GM19025 (cell line): ENCODE measurements at regions not wholly inside any gene's neighbourhood (a gene's known extent, or its start where the extent isn't known, plus 50 kb on each side); places are given as distances from the start of the nearest gene placed in this dataset.
"Not testable (repeated sequence)": the region's sequence is repeated elsewhere in the genome, so short reads cannot be mapped to it uniquely, and the experiment has no call there.

ENCODE experiments used
- ATAC-seq: cut with Tn5 transposase; IDR thresholded peaks from one replicate; pipeline ENCODE4 v1.9.1; 2021; ENCODE audit warnings: mild to moderate bottlenecking, low read depth, moderate library complexity; ENCODE audit not compliant: unreplicated experiment

DNA sequence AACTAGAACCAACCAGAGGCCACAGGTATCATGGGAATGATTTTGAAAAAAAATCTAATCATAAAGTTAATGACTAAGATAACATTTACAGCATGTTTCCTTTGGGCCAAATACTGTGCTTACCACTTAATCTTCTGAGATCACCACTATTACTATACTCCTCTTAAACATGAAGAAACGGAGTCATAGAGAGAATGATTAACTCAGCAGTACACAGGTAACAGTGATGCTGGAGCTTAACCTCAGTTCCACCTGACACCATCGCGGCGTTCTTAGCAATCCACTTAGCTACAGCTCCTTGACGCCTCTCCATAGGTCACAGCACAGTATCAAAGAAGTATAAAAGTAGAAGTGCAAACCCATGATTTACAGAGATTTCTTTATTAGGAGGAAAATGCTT, 592.6 kb upstream of the SLIT2 start:
- ATAC-seq, result no peak

- ATAC-seq, result no peak
These were observed 593.8 kb upstream of the SLIT2 start for GRCh38 chr4:19657856-19658255.

DNA sequence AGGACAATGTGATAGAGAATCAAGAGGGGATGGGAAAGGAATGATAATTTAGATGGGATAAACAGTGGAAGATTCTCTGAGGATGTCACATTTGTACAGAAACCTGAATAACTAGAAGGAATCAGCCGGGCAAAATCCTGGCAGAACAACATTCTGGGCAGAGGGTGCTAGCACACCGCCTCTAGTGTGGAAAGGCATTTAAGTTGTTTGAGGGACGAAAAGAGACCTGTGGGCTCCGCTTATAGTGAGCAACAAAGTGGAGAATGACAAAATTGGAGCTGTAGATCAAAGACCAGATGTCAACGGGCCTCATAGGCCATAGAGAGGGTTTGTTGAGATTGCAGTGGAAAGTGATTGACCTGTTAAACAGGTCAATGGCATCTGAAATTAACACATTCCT, 596.0 kb upstream of the SLIT2 start:
- ATAC-seq, result no peak

- ATAC-seq, result no peak
These were observed 600.5 kb upstream of the SLIT2 start for GRCh38 chr4:19650903-19651864.

- no peak for ATAC-seq
These were observed 606.1 kb upstream of the SLIT2 start for GRCh38 chr4:19645589-19645988.

GRCh38 chr4:19636451-19636850, 615.3 kb upstream of the SLIT2 start:
- no peak for ATAC-seq

DNA sequence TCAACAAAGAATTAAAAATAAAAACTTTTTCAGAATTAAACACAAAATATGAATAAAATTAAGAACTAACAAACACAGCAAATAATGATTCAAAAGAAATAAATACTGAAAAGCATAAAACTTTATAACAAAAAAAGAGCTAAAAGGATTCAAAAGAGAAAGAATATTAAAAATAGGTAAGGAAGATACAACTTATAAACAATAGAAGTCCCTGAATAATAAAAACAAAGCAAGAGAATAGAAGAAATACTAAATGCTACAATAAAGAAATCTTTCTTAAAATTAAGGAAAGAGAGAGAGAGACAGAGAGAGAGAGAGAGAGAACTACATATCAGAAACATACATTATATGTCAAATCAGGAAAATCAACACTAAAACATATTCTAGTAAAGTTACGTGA, 619.9 kb upstream of the SLIT2 start:
- ATAC-seq, result no peak

- ATAC-seq, result no peak
These were observed 627.8 kb upstream of the SLIT2 start for GRCh38 chr4:19623866-19624265.

DNA sequence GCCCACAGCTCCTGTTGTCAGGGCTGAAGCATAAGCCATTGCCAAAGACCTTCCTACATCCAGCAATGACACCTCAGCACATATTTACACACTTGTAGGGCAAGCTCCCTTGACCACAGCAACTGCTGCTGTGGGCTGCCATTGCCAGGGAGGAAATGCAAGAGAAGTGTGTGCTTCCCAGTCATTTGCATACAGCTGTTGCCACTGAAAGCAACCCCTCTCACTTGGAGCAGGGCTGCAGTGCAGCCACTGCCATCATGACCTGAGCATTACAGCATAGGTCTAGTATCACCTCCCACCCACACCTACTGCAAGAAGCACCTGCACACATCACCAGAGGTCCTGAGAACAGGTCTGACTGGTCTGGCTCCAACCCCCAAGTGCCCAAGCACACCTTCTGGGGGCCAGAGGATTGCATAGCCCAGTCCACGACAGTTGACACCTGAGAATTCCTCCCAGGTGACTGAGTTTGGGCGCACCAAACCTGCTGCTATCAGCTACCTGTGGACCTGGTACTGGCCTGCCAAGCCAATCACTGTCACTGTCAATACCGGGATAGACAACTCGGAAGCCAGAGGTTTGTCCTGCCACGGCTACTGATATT, 636.5 kb upstream of the SLIT2 start:
- ATAC-seq, result no peak

DNA sequence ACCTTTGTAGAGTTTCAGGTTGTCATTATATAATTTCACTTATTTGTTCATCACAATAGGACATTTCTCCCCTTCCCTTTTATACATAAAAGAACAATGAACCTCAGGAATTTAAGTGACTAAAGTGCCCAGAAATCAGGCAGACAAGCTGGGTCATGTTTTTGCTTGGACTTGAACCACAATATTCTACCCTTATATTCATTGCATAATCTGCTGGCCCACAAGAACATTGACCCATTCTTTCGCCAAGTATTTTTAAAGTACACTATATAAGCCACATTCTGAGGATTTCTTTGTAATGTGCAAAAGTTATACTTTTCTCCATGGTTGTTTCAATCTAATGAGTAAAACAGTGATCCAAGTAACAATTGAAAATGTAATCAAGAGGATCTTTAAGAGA, 637.5 kb upstream of the SLIT2 start:
- ATAC-seq, result no peak

DNA sequence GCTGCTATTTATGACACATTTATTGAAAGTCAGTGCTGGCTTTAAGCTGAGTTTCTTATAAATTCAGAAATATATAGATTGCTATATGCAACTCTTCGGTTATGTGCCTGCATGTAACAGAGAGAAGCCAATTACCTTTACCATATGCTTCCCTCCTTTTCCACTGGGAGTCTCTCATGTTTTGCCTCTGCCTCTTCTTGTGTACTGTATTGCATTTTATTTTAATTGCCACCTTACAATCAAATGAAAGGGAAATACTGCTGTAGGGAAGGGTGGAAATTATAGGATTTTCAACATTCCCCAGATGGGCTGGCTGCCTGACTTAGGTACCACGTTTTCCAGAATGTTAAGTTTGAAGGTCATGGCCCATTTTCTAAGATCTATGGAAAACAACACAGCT, 655.4 kb upstream of the SLIT2 start:
- no peak for ATAC-seq

- no peak for ATAC-seq
These were observed 659.3 kb upstream of the SLIT2 start for GRCh38 chr4:19592391-19592790.

GRCh38 chr4:19583827-19584569, 667.7 kb upstream of the SLIT2 start:
- no peak for ATAC-seq

GRCh38 chr4:19580095-19580494, 671.6 kb upstream of the SLIT2 start:
- ATAC-seq, result no peak

- ATAC-seq, result no peak
These were observed 672.1 kb upstream of the SLIT2 start for GRCh38 chr4:19579608-19580007.

DNA sequence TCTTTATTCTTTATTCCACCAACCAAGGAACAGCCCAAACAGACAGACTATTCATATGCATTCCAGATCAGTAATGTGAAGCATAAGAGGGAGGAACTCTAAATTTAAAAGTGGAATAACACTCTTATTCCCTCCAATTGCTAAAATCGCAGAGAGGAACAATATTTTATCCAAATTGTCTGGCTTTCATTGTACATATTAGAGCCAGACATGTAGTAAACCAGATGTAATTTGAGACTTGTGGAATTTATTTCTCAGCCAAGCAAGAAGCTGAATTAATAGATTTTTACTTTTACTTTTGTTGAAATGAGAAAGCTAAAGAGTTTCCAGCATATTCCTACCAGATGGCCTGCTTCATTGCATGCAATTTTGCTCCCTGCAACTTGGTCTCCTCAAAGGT, 674.6 kb upstream of the SLIT2 start:
- no peak for ATAC-seq

GRCh38 chr4:19575924-19576323, 675.8 kb upstream of the SLIT2 start:
- ATAC-seq, result no peak

GRCh38 chr4:19566041-19566440, 685.7 kb upstream of the SLIT2 start:
- ATAC-seq, result no peak

DNA sequence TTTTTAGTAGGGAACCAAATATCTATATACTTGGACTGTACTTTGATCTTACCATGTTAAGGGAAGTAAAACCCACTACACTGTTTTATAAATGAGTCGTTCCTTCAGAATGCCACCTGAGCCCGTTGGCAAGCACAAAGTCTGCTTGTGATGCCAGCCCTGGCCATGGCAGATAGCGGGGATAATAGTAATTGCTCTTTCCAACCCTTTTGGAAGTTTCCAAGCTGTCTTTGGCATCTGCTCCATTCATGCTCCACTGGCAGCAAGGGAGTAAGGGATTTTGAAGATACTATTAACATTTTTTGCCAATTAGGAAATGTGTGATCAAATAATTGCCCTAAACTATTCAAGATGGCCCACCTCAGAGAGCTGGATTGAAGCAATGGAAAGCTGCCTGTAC, 689.2 kb upstream of the SLIT2 start:
- no peak for ATAC-seq

GRCh38 chr4:19557161-19557560, 694.5 kb upstream of the SLIT2 start:
- ATAC-seq, result no peak

- ATAC-seq, result not testable (repeated sequence)
These were observed 695.4 kb upstream of the SLIT2 start for GRCh38 chr4:19556276-19556675.
